GM21423 (cell line): ENCODE measurements at regions not wholly inside any gene's neighbourhood (a gene's known extent, or its start where the extent isn't known, plus 50 kb on each side); places are given as distances from the start of the nearest gene placed in this dataset.
"Not testable (repeated sequence)": the region's sequence is repeated elsewhere in the genome, so short reads cannot be mapped to it uniquely, and the experiment has no call there.

Experiments used
- ATAC-seq: cut with Tn5 transposase; IDR thresholded peaks from one replicate; pipeline ENCODE4 v1.9.1; 2021; ENCODE audit warnings: mild to moderate bottlenecking, moderate library complexity; ENCODE audit not compliant: unreplicated experiment

DNA sequence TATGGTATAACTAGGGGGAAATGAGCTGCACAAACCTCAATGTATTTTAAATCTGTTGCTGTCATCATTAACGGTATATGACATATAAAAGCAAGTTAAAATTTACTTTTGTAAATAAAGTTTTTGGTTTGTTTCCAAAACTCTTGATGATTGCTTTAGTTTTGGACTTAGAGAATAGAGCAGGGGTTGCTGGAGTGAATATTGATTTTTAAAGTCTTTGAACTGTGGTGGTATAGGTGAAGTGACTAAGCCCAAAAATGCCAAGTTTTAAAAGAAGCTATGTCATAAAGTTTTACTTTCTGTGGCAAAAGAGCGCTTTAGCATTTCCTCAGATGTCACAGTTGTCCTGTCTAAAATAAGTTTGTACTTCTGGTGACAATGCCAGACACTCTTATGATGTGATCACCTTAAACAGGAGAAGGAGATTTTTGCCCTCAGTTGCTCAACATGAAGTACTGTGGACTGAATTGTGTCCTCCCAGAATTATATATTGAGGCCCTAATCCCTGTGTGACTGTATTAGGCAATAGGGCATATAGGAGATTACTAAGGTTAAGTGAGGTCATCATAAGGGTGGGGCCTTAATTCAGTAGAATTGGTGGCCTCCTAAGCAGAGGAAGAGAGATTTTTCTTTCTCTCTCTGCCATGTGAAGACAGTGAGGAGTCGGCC, 175.2 kb upstream of the PLGLB1 start:
- not testable (repeated sequence) for ATAC-seq

DNA sequence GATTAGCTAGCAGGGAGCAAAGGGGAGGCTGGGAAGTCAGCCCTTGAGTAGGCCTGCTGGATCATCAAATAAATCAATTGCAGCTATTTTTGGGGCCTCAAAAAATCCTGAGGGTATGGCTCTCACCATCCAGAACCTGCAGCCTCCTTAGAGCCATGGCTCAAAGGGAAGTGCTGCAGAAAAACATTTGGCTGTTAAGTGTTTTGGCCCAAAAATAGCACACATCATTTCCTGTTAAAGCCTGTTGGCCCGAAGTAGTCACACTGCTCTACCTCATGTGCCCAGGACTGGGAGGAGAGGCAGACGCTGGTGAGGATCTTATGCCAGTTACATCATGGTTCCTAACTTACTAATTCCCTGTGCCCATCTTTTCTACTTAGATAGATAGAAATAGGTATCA, 176.8 kb upstream of the PLGLB1 start:
- ATAC-seq: not testable (repeated sequence)

DNA sequence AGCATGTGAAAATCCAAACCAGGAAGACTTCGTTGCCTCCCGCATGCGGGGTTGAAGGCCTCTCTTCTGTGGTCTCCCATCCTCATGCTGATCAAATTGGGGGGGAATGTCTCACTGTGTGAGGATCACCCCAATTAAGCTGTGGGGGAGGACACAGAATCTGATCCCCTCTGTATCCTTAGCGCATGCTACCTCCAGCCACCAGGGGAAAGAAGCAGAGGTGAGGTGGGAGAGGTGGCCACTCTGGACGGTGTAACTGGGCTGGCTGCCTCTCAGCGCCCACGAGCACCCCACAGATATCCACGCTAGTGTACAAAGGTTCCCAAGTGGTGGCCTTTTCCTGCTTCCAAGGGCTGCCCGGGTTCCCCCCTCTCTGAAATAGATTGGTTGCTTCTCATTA, 177.6 kb upstream of the PLGLB1 start:
- not testable (repeated sequence) for ATAC-seq

DNA sequence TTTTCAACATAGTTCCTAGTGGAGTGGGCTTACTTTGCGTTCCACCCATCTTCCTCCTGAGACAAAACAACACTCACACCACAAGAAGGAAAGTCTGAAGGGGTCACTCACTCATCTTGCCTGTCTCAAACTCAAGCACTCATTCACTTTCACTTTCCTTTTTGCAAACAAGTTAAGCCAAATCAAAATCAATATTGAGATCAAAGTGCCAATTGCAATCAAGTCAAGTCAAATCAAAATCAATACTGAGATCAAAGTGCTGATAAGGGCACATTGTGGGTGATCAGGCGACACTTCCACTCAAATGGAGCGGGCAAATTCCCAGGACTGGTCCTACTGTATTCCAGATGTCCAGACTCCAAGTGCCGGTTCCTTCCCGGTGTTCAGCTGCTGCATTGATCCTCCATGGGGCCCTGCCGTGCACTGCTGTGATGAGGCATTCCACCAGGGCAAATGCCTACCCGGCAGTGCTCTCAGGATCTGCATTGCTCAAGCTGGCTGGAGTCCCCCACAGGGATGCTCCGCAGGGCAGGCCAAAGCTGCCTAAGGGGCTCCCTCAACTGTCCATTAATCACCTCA, 183.0 kb upstream of the PLGLB1 start:
- not testable (repeated sequence) for ATAC-seq

DNA sequence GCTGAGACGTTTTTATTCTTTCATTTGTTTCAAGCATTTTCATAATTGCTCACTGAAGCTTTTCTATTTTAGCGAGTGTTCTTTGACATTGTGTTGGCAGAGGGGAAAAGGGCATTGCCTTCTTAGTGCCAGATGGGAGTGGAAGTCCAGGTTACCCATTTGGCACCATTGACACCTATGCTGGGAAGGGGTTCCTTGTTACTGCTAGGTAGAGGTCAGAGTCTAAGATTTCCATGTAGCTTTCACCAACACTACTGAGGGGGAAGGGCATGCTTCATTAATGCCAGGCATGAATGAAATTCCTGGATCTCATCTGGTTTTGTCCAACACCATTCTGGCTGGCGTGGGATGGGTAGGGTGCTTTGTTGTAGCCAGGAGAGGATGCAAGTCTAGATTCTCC, 191.3 kb upstream of the PLGLB1 start:
- ATAC-seq: not testable (repeated sequence)

DNA sequence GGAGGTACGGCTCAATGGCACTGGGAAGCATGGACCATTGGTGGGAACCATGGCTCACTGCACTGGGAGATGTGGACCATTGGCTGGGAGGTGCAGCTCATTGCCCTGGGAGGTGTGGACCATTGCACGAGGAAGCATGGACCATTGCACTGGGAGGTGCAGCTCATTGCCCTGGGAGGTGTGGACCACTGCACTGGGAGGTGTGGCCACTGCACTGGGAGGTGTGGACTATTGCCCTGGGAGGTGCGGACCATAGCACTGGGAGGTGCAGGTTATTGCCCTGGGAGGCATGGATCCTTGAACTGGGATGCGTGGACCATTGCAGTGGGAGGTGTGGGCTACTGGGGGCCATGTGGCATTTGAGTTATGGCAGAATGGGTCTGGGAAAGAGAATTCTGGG, 195.4 kb upstream of the PLGLB1 start:
- not testable (repeated sequence) for ATAC-seq

DNA sequence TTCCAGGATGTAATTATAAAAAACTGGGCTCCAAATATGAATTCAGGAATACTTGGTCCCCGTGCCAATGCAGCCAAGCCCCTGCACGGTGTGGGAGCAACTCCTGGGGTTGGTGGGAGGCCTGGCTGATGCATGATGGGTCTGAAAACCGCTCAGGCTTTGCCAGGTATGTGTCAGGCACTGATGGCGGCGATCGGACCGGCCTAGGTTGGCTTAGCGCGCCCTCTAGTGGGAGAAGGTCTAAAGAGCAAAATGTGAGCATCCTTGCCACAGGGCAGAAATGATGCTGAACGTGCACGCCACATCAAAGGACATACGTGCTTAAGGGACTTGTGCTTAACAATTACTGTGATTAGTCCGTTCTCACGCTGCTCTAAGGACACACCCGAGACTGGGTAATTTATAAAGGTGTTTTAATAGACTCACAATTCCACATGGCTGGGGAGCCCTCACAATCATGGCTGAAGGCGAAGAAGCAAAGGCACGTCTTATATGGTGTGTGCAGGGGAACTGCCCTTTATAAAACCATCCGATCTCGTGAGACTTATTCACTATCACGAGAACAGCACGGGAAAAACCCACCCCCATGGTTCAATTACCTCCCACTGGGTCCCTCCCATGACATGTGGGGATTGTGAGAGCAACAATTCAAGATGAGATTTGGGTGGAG, 196.2 kb upstream of the PLGLB1 start:
- ATAC-seq: peak; percentile 65

DNA sequence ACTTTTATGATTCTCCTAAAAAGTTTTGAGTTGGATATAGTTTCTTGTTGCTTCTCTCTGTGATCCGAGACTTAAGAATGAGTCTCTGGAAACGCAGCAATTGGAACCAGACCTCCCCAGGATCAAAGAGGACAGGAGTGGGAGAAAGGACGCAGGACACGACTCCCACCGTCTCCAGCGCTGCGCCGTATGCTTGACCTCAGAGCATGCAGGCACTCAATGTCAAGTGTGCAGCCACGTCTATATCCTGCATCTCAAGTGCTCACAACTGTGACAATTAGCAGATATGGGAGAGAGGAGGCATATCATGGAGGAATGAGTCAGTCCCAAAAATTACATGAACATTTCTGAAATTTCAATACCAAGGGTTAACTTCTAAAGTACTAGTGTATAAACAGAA, 199.0 kb upstream of the PLGLB1 start:
- ATAC-seq: not testable (repeated sequence)

DNA sequence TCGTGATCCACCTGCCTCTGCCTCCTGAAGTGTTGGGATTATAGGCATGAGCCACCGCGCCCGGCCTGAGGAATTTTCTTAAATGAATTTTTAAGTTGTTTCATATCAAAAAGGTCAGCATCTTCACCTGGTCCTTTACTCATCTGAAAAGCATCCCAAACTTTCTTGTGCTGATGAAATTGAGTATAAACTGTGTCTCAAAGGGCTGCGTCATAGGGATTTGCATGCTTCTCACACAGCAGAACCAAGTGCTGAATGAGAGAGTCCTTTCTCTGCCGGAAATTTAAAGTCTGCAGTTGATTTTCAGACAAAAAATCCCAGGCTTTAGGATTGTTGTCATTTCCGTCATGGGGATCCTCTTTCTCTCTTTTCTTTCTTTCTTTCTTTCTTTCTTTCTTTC, 200.5 kb upstream of the PLGLB1 start:
- ATAC-seq: not testable (repeated sequence)

DNA sequence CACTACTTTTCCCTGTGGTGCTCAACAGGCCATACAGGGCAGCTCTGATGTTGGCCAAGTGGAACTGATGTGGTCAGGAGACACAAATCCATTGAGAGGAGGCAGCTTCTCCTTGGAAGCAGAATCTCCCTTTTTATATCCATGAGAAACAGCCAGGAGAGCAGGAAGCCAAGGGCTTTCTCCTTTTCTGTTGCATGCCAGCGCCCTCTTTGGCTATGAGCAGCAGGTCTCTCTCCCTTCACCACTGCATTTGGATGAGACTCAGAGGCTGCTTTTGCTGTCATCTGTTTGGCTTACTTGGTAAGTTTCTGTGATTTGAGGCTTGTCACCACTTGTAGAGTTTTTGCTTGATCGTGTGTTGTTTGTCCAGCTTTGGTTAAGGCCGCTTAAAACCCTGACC, 202.2 kb upstream of the PLGLB1 start:
- ATAC-seq: not testable (repeated sequence)

DNA sequence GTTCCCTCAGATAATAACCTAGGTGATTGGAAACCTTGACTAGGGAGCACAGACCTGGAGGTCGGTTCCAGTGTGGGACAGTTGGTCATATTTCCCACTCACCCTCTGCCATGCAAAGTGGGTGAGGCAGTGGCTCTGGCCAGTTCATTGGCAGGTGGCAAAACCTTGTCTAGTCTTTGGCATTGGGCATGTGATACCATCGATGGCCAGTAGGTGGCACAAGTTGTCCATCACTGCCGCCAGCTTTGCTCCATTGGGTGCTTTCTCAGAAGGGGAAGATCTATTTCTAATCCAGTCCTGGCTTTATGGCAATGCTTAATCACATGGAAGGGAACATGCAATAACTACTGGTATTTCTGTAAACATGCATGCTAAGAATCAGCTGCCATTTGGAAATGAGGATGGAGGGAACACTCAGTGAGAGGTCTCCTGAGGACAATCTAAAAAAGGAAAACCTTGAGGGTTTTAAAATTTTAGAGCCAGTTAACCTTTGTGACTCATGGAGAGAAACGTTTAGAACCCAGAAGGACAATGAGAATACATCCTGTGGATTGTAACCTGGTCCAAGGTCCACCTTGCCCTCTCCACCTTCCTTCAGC, 207.5 kb upstream of the PLGLB1 start:
- ATAC-seq: peak; percentile 67

DNA sequence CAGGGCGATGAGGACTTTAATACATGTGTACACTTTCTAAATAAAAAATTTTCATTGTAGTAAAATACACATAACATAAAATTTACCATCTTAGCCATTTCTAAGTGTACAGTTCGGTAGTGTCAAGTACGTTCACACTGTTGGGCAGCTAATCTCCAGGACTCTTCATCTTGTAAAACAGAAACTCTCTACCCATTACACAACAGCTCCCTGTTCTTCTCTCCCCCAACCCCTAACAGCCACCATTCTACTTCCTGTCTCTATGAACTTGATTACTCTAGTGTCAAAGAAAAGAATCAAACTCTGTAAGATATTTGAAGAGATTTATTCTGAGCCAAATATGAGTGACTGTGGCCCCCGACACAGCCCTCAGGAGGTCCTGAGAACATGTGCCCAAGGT, 208.3 kb upstream of the PLGLB1 start:
- ATAC-seq: not testable (repeated sequence)

DNA sequence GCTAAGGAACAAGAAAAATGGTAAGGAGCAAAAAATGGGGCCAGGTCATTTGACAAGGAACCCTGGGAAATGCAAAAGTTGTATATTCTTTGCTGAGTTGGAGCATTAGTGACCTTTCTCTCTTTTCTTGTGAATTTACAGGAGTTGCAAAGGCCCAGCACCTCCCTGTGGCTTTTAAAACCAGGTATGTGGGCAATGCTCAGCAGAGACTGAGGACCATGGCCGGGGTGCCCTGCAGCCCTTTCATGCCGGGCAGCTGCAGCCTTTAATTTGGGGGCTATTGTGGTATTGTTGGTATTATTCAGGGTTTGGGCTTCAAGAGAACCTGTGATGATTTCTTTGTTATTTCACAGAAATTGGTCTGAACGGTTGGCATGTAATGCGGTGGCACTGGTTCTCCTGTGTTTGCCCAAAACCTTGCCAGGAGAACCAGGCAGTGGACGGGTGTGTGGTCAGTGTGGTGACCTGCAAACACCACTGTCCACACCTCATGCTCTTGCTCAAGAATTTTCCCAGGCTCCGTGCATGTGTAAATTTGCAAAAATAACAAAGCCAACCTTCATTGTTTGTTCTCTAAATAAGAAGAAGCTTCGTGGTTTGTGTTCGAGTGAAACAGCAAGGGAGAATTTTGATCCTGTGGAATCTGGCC, 213.8 kb upstream of the PLGLB1 start:
- not testable (repeated sequence) for ATAC-seq

DNA sequence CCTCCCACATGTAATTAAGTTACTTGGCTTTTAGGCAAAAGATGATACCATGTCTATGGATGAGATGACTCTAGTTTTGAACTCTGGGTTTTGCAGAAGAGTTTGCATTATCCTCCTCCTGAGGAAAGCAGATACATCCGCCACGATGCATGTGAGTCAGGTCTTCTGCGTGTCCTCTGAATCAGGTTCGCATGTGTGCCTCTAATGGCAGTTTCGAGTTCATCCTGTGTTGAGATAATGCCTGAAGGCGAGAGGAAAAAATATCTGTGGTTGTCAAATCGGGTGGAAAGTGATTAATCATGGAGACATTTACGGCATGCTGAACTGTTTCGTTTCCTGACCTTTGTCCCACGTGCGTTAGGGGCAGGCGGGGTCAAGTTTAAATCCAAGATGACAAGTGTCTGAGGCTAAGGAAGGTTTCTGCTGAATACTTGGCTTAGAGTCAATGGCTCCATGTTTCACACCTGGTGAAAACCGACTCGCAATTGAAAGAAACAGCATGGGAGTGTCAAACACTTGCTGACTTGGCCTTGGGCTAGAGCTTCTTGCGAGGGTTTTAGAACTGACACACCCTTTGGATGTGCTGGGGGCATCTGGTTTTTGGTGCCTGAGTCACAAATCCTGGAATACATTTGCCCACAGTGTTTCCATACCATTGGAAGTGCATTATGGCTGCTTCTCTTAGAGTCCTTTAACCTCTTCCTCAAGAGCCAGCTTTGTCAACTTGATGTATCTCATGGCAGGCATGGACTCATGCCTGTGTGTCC, 216.1 kb upstream of the PLGLB1 start:
- ATAC-seq: not testable (repeated sequence)

DNA sequence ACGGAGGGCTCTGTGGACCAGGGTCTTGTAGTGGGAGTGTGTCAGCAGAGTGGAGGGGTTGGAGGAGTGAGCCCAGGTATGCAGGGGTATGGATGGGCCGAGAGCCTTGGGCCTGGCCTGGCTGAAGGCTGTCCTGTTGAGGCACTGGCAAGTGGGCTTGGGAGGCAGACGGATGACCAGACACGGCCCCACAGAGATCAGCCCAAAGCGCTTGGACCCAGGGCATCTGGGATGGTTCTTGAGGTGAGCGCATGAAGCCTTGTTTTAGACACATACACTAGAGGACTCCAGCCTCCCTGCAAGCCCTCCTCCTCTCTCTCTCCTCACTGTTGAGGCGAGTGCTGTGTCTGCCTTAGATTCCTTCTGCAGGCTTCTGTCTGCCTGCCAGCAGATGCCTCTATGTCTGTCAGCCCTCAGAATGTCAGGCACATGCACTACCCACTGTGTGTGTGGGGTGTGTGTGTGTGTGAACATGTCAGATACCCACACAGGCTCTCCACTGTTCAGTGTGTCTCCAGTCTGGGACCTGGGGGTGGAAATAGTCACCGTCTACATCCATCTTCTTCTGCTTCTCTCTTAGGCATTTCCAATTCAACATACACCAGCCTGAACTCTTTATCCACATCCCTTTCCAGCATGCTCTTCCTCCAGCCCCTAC, 218.0 kb upstream of the PLGLB1 start:
- not testable (repeated sequence) for ATAC-seq

DNA sequence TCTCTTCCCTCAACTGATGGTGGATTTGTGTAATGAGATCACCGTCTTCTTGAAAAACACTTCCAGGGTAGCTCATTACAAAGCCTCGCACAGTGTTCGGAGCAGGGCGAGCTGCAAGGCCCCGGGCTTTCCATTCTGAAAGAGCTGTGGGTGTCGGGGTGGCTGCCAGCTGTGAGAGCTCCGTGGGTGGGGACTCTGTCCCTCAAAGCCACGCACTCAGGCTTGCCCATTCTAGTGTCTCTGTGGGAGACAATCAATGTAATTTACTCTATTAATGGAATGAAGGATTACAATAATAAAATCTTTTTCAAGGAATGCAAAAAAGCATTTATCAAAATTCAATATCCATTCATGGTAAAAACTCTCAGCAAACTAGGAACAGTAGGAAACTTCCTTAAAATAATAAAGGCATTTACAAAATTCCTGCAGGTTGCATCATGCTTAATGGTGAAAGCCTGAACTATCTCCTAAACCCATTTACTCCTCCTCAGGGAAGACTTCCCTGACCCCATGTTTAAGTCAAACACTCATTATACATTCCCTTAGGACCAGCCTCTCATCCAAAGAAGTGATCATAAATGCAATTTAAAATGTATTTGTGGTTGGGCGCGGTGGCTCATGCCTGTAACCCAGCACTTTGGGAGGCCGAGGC, 224.5 kb upstream of the PLGLB1 start:
- not testable (repeated sequence) for ATAC-seq

DNA sequence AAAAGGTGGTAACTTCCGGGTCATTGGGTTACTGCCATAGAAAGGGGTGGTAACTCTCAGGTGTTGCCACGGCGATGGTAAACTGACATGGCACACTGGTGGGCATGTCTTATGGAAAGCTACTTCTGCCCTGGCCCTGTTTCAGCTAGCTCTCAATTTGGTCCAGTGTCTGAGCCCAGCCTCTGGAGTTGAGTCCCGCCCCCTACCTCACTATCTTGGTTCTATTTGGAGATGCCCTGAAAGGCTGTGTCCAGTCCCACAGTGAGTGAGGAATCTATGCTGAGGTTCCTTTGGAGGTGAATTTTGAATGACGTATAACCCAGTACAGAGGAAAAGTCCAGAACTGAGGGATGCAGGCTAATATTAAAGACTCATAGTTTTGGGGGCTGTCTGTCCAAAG, 230.4 kb upstream of the PLGLB1 start:
- ATAC-seq: not testable (repeated sequence)

DNA sequence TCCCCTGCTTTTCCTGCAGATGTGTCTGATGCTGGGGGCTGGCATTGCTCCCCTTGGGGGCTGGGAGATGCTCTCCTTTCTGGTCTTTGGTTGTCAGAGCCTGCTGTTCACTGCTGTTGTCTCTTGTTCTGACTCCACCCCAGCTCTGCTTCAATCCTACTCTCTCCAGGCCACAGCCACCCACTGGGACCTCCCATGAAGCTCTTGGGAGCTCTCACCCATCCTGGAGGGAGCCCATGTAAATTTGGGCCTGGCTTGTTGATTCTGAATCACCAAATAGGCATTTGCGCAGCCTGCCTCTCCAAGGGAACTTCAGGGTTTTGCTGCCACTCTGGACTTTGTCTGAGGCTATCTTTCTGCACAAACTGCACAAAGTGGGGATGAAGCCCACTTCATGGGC, 232.9 kb upstream of the PLGLB1 start:
- ATAC-seq: not testable (repeated sequence)

DNA sequence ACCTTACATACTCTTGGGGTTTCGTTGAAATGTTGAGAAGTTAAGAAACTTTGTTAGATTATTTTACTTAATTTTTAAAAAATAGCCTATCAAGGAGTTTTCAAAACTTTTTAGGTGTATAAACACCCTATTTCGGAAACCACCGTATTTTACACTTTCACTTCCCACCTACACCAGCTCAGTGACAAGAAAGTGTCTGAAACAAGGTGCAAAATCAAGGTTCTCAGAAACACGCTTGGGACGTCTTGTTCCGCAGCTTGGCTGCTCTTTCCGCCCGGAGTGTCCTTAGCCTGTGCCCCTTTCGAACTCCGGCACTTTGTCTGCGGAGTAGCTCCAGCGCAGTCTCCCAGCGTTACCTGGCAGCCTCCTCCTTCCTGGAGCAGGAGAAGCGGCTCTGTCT, 233.8 kb upstream of the PLGLB1 start:
- ATAC-seq: not testable (repeated sequence)
